AG10803 (cell line): ENCODE measurements at regions not wholly inside any gene's neighbourhood (a gene's known extent, or its start where the extent isn't known, plus 50 kb on each side); places are given as distances from the start of the nearest gene placed in this dataset.

Experiments used
- DNase-seq: peaks from one replicate; pipeline ENCODE4 v3.0.0; 2010; ENCODE audit warnings: low read depth
- H3K4me3 ChIP-seq: 2 replicates; pipeline ENCODE4 v1.5.1; 2011; ENCODE audit warnings: mild to moderate bottlenecking, low read length, control low read depth
- CTCF ChIP-seq: conservative IDR thresholded peaks from 2 replicates; pipeline ENCODE4 v1.5.1; 2011; ENCODE audit warnings: mild to moderate bottlenecking, low read length, control low read depth, inconsistent platforms

DNA sequence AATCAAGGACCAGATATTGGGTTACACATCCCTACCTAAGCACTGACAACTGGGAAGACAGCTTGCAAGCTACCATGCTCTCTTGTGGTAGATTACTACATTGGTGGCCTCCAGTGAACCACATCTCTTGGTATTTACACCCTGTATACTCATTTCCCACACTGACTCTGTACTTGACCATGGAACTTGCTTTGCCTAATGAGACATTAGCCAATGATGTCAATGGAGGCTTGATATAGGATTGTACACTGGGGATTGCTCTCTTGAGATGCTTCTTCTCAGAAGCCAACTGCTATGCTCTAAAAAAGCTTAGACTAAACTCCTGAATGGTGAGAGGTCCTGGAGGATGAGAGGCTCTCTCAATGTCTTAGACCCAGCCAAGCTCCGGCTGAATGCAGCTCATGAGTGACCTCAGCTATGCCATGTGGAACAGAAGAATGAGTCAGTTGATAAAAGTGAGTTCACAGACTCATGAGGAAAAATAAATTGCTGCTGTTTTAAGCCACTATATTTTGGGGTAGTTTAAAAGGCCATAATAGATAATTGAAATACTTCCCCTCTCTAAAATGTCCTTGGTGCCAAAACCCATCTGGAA lies 61.5 kb upstream of the GALNT15 start:
- TF ChIP-seq CTCF: no peak
- H3K4me3 ChIP-seq: no peak overlapping the region
- DNase-seq: peak; percentile 81

DNA sequence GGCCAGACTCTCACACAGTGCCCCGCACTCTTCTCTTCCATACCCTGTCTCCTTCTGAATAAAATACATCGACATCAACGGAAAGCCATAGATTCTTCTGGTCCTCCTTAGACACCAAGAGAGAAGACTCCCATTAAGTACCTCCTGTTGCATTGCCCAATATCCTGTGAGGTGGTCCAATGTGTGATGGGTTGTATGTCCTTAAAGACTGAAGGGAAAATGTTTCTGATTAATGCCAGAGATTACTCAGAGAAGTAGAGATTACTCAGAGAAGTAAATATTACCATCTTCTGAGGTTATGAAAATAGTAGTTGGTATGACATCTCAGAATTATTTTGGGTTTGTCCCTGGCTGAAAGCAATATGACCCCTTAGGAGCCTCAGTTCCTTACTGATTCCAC lies 60.8 kb upstream of the GALNT15 start:
- no peak overlapping the region for H3K4me3 ChIP-seq
- DNase-seq: peak; percentile 87
- TF ChIP-seq CTCF: no peak

DNA sequence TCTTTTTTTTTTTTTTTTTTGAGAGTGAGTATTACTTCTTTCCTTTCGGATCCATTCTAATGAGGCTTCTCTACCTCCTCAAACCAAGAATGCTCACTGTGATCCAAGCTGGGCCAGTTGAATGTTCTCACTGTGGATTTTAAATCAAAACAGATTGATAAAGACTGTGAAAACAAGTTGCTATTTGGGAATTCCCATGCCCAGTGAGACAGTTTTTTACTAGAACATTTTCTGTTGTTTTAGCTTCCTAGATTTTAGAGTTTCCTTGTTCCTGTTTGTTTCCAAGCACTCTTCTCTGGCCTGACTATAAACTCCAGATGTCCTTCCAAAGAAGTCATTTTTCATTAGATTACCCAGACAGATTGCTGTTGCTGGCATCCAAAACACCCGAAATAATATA lies 60.1 kb upstream of the GALNT15 start:
- no peak for TF ChIP-seq CTCF

GRCh38 chr3:16114930-16115329 lies 59.5 kb upstream of the GALNT15 start:
- no peak for DNase-seq
- TF ChIP-seq CTCF: no peak

More for the DNA sequence above, 60.1 kb upstream of the GALNT15 start:
- no peak overlapping the region for H3K4me3 ChIP-seq
- DNase-seq: peak; percentile 70

DNA sequence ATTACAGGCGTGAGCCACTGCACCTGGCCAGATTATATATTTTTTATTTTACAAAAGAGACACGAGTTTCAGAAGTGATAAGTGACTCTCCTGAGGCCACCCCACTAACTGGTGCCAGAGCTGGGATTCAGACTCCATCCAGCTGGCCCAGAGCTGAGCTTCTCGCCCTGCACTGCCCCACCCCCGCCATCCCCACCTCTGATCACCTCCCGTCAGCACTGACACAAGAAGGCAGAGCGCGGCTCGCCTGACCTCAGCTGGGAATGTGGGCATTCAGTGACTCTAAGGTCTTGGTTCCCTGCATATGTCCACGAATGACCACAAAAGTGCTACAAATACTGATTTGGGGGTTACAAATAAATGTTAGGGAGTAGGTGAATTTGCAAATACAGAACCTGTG lies 56.1 kb upstream of the GALNT15 start:
- TF ChIP-seq CTCF: no peak
- H3K4me3 ChIP-seq: no peak overlapping the region
- DNase-seq: no peak

More at GRCh38 chr3:16114930-16115329, 59.5 kb upstream of the GALNT15 start:
- H3K4me3 ChIP-seq: no peak overlapping the region

GRCh38 chr3:16119887-16120286 lies 54.6 kb upstream of the GALNT15 start:
- no peak for TF ChIP-seq CTCF
- no peak for DNase-seq
- no peak overlapping the region for H3K4me3 ChIP-seq

- no peak for DNase-seq
- no peak overlapping the region for H3K4me3 ChIP-seq
- TF ChIP-seq CTCF: no peak
These were observed 53.1 kb upstream of the GALNT15 start for GRCh38 chr3:16121391-16121790.
